Medulla oblongata (tissue), 1 donor: ENCODE measurements at regions not wholly inside any gene's neighbourhood (a gene's known extent, or its start where the extent isn't known, plus 50 kb on each side); places are given as distances from the start of the nearest gene placed in this dataset.

Experiments
- DNase-seq: peaks from one replicate; pipeline ENCODE4 v3.0.0-alpha.2; 2015; ENCODE audit errors: extremely low spot score

DNA sequence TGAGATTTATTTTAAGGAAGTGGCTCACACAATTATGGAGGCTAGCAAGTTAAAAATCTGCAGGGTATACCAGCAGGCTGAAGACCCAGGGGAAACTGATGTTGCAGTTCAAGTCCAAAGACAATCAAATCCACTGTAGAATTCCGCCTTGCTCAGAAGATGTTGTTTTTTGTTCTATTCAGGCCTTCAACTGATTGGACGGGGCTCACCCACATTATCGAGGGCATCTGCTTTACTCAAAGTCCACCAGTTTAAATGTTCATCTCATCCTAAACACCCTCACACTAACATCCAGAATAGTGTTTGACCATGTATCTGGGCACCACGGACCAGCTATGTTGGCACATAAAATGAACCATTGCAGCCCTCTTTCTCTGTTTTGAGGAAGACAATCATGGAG lies 211.2 kb upstream of the GPR26 start:
- DNase-seq = no peak

- DNase-seq = no peak
These were observed 210.3 kb upstream of the GPR26 start for GRCh38 chr10:123455861-123456260.

GRCh38 chr10:123458933-123459332 lies 207.2 kb upstream of the GPR26 start:
- DNase-seq = no peak

DNA sequence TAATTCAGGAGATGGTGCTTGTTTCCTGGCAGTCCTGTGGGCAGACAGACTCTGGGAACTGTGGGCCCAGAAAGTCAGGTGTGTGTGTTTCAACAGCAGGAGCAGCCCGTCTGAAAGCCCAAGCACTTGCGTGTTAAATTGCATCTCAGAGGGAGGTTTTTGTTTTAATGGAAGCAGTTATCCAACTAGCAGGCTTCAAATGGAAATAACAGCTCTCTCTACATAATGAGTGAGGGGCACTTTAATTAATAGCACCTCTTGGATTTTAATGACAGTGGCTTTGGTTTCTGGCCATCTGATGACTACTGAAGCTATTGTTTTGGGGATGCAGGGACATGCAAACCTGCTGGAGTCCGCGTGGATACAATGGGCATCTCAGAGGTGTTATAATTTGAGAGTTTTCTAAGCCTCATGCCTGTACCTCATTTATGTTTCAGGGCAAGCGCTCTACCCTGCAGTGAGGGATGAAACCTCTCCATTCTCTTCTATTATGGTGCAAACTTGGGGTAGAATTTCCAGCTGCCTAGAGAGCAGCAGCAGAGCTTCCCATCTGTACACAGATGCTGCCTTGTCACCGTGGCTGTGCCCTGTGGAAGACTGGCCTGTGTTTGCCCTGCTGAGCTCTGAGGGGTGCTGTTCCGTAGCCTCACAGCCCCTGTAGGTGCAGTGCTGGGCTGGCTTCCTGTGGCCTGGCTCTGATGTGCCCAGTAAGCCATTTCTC lies 206.6 kb upstream of the GPR26 start:
- no peak for DNase-seq

DNA sequence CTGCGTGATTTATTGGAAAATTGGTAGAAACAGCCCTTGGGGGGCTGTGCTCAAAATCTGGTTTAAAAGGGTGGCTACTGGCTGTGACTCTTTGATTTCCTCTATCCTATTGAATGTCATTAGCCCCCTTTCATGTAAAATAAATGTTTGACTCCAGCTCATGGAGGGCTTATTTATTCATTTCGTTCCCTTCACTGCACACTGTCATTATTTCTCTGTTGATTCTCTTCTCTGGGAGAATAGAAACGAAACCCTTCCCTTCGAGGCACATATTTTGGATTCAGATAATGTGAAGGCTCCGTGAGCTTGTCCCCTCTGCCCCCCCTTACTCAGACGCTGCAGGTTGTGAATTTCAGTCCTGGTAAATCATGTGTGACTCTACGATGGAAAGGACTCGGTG lies 203.9 kb upstream of the GPR26 start:
- no peak for DNase-seq

GRCh38 chr10:123462756-123463155 lies 203.4 kb upstream of the GPR26 start:
- no peak for DNase-seq

- DNase-seq = no peak
These were observed 203.0 kb upstream of the GPR26 start for GRCh38 chr10:123463181-123463580.

DNA sequence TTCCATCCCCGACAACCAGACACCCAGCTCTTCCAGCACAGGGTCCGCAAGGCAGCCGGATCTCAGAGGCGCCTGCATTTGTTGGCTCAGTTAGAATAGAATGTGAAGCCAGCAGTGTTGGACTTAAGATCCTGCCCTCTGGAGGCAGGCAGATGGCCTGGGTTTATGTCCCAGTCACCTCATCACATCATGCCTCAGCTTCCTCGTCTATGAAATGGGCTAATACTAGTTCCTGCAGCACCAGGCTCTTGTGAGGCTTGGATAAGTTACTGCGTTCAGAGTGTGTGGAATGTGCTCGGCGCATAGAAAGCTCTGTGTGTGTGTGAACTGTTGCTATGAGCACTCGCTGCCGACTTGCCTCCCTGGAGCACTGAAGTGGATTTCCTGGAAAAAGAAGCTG lies 202.5 kb upstream of the GPR26 start:
- no peak for DNase-seq

DNA sequence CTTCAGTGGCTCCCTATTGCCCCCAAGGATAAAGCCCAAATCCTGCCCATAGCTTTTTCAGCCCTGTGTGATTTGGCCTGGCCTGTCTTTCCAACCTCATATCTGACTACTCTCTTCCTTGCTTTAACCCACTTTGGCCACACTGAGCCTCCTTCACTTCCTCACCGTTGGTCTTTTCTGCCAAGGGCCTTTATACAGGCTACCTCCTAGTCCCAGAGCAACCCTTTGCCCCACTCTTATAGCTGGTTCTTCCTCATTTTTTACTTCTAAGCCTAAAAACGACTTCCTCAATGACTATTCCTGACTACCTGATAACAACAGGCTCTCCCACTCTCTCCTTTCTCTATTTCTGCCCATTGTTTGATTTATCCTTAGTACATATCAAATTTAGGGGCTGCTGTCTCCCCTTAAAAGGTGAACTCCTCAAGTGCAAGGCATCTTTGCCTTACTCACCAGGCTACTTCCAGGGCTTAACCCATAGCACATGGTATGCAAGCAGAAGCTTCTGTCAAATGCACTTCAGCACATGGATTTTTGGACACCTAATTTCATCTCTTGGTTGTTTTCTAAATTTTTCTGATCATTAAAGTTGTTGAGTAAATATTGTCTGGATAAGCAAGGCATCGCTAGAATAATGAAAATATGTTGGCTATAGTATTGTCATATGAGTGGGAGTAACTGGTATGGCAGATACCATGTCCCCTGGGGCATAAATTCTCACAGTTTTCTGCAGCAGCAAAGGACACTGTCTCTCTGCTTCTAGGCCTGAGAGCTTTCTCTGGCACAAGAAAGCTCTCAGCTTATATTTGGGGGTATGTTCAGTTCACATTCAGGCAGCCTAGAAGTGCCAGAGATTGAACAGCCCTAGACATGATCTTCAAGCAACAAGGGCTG lies 201.5 kb upstream of the GPR26 start:
- peak; percentile 12 for DNase-seq

DNA sequence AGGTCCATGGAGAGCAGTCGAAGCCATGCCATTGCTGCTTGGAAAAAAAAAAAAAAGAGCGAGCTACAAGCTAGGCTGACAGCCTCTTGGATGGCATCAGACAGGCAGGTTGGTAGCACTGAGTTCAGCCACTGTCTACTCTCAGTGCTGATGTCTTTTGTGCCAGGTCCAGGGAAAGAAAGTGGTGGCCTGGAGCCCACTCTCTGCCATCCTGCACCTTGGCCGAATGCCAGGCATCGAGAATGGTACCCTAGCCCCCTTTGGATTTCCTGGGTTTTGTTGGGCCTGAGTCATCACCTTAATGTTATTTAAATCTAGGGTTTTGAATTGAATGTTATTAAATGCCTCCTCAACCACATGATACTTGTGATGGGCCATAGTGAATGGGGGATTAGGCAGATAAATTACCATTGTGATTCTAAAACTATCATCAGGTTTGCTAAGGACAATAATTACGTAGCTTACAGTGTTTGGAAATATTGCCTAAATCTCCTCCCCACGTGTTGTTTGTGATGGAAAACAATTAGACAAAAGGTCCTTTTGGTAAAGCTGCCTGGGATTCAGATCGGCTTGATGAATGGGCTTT lies 195.7 kb upstream of the GPR26 start:
- no peak for DNase-seq

DNA sequence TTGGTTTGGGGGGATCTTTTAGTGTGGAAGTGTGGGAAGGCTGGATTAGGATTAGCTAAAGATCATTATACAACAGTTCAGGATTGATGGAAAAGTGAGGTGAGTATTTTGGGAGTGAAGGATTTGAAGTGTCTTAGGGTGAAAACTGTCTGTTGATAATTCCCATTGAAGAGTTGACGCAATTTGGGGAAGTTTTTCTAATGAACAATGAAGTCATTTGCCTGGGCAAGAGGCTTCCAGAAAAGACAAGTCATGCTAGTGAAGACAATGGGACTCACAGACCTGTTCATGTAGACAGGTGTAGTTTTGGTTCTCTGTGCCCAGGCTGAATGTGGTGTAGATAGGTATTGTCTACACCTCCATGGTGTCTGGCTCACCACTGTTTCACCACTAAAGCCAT lies 194.3 kb upstream of the GPR26 start:
- DNase-seq = no peak

- DNase-seq = no peak
These were observed 193.5 kb upstream of the GPR26 start for GRCh38 chr10:123472606-123473005.

GRCh38 chr10:123474700-123475099 lies 191.5 kb upstream of the GPR26 start:
- DNase-seq = no peak

DNA sequence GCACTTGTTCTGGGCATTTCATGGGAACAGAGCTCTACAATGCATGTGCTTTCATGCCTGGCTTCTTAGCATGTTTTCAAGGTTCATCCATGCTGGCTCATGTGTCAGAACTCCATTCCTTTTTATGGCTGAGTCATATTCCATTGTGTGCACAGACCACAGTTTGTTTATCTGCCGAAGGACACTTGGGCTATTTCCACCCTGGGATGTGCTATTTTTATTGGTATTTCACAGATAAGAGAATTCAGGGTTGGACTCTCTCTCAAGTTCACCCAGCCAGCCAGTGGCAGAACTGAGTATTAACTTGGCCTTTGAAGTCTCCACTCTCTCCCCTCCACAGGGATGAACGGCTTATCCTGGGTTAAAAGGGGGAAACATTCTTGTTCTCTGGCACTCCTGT lies 190.7 kb upstream of the GPR26 start:
- DNase-seq = no peak

- no peak for DNase-seq
These were observed 188.0 kb upstream of the GPR26 start for GRCh38 chr10:123478116-123478515.

GRCh38 chr10:123479640-123480039 lies 186.5 kb upstream of the GPR26 start:
- DNase-seq = no peak

GRCh38 chr10:123480344-123480743 lies 185.8 kb upstream of the GPR26 start:
- no peak for DNase-seq

DNA sequence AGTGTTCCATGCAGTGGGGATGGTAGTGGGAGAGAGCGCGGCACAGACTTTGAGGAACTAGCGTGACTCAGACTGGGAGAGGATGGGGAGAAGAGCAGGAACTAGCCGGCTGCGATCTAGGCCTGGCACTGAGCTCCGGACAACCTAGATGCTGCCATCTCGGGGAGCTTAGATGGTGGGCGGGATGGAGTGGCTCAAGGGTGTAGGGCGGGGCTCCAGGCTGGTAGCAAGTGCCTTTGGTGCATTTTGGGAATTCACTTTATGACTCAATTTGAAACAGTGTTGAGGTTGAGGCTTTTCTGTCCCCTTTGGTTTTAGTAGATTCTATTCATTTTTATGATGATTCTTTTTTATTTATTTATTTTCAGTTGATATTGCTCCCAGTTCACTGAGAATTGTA lies 185.3 kb upstream of the GPR26 start:
- no peak for DNase-seq

DNA sequence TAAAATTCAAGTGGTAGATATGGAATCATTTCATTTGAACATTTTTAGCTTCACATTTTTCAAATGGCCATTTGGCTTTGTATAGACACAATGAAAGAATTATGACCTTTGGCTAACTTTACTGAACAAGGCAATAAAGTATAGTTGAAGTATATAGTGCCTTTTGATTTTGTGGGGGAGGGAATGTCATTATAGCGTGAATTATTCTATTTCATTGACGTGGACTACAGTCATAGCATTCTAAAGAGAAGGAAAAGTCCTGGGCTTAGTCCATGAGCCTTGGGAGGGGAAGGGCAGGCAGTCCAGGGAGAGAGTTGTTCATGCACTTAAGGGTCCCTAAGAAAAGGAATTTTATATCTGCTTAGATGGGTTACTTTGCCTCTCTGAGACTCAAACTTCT lies 181.4 kb upstream of the GPR26 start:
- no peak for DNase-seq

GRCh38 chr10:123485341-123485960 lies 180.7 kb upstream of the GPR26 start:
- DNase-seq = no peak

DNA sequence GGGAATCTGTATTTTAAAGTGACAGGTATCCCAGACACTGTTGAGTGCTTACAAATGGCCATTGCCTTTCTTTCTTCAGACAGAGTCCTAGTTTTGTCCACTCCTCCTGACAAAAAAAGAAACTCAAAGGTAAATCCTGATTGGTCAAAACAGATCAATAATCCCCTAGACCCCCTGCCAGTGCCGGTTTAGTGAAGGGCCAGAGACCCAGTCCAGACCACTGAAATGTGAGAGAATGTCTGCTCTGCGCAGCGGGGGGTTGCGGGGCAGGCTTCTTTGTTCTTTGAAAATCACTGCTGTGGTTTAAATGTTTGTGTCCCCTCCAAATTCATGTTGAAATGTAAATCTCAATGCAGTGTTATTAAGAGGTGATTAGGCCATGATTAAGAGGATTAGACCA lies 177.7 kb upstream of the GPR26 start:
- DNase-seq = no peak

GRCh38 chr10:123491364-123491763 lies 174.8 kb upstream of the GPR26 start:
- DNase-seq = no peak
